A204.1 (cell line): ENCODE measurements at regions not wholly inside any gene's neighbourhood (a gene's known extent, or its start where the extent isn't known, plus 50 kb on each side); places are given as distances from the start of the nearest gene placed in this dataset.

Experiments
- FAIRE-seq: peaks from 2 replicates; lab custom pipeline; 2012; peaks lifted over from hg19 to GRCh38; lab: Jason Lieb, UNC

DNA sequence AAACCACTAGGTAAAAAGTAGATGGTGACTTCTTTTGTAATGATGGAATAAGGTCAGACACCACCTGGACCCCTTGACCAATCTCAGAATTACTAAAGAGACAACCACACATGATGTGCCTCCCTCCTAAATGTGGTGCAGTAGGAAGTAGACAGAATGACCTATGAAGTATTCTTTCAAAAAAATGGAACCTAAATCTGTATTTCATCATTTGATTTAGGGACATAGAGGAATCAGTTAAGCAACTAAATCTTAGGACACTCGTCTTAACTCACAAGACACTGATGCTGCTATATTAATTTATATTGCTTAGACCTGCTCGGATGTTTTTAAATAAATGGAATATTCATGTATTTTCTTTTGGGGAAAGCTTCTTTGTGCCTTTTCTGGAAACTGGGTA, 80.9 kb upstream of the IRF2BP2 start:
- no peak for FAIRE-seq

GRCh38 chr1:234689236-234689635, 79.3 kb upstream of the IRF2BP2 start:
- FAIRE-seq: no peak

DNA sequence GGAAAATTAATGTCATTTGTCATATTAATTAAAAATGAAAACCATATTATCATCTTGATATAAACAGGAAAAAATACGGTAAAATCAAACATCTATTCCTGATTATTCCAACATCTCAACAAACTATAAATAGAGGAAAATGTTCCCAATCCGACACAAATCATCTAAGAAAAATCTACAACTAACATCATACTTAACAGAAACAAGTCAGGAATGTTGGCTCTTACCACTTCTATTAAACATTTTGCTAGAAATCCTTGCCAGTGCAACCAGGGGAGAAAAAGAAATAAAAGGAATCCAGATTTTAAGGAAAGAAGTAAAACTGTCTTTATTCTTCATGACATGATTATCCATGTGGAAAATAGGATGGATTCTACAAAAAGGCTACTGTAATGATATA, 77.0 kb upstream of the IRF2BP2 start:
- FAIRE-seq: no peak

DNA sequence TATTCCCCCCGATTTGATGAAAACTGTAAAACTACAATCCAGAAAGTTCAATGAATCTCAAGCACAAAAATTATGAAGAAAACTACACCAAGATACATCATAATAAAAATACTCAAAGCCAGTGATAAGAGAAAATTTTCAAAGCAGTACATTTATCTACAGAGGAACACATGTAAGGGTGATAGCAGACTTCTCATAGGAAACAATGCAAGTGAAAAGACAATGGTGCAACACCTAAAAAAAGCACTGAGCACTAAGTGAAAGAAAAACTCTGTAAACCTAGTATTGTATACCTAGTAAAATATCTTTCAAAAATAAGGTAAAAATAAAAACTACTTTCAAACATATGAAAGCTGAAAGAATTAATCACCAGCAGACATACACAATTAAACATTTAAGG, 76.1 kb upstream of the IRF2BP2 start:
- FAIRE-seq: no peak

- FAIRE-seq: peak; percentile 35
Measured at GRCh38 chr1:234684856-234685255, 74.9 kb upstream of the IRF2BP2 start.

DNA sequence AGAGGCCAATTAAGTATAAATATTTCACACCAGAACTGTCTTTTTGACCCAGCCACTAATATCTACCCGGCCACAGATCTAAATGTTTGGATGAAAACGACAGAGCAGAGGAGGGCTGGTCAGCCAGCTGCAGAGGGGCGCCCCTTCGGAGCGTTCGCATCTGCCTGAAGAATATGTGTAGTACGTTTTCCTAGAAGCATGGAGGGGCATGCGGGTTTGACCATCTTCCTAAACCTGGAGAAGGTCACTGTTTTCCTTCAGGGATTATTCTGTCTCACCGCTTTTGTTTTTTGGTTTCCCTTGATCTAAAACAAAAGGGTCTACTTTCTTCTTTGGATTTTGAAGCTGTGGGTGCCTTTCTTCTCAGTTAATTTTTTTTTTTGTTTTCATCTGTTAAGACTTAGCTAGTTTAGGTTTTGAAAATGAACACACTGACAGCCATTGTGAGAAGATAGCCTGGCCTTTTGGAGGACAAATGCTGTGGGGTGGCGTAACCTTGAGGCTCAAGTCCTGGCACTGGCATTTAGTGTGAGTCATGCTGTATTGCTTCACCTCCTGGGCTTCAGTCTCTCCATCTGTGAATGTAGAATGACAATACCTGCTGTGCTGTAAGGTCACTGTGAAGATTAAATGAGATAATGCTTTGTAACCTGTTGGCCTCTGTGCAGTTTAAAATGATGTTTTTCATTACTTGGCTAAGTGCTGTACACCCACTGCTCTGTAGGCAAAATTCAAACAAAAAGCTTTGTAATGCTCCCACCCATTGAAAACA, 74.1 kb upstream of the IRF2BP2 start:
- FAIRE-seq: no peak

DNA sequence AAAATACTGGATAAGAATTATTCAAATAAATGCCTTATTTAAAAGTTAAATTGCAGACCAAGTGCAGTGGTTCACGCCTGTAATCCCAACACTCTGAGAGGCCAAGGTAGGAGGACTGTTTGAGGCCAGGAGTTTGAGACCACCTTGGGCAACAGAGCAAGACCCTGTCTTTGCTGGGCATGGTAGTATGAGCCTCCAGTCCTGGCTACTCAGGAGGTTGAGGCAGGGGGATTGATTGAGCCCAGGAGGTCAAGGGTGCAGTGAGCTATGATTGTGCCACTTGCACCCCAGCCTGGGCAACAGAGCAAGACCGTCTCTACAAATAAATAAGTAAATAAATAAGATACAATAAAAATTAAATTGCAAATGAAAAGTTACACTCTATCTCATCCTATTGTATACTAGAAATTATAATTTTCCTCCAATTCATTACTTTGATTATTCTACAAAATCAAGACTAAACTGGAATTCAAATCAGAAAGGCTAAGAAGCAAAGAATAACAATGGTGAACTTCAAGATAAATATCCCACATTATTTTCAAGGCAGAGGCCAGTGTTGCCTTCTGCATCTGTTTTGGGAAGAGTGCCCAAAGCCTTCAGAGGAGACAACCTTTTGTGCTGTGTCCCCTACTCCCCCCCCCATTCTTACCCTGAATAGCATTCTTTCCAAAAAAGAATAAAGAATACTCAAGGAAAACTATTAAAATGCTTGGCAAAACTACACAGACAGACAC, 73.3 kb upstream of the IRF2BP2 start:
- no peak for FAIRE-seq

DNA sequence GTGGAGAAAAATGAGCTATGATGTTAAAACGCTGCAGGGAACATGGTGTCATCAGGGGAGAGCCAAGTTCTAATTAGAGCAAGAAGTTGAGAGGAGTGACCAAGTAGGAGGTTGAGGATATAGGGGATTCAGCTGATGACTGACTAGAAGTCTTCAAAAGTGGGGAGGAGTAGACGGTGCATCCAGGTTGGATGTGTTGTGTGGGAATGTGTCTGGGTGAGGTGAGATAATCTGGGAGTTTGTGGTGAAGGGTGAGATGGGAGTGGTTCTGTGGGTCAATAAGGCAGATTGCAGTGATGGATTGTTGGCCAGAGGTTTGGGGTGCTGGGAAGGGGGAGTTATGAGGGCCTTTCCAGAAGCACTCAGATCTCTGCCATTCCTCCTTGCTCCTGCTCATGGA, 72.0 kb upstream of the IRF2BP2 start:
- no peak for FAIRE-seq

- no peak for FAIRE-seq
Measured at GRCh38 chr1:234681065-234681464, 71.1 kb upstream of the IRF2BP2 start.

- no peak for FAIRE-seq
Measured at GRCh38 chr1:234680331-234680904, 70.4 kb upstream of the IRF2BP2 start.

- FAIRE-seq: no peak
Measured at GRCh38 chr1:234676103-234676594, 66.2 kb upstream of the IRF2BP2 start.

- FAIRE-seq: no peak
Measured at GRCh38 chr1:234675572-234675971, 65.6 kb upstream of the IRF2BP2 start.

DNA sequence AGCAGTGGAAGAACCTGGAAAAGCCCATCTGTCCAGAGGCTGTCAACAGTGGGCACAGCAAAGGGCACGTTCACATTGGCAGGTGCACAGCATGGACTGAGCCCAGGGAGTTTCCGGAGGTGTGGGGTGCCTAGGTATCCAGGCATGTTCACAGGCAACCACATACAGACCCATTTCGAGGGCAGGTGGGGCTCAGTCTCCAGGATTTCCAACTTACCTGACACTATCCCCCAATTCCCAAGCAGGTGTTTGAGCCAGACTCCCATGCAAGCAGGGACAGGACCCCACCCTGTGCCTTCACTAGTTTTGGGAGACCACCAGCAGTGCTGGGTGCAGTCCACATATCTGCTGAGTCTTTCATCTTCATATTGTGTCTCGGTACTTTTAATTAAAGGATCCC, 65.0 kb upstream of the IRF2BP2 start:
- no peak for FAIRE-seq

DNA sequence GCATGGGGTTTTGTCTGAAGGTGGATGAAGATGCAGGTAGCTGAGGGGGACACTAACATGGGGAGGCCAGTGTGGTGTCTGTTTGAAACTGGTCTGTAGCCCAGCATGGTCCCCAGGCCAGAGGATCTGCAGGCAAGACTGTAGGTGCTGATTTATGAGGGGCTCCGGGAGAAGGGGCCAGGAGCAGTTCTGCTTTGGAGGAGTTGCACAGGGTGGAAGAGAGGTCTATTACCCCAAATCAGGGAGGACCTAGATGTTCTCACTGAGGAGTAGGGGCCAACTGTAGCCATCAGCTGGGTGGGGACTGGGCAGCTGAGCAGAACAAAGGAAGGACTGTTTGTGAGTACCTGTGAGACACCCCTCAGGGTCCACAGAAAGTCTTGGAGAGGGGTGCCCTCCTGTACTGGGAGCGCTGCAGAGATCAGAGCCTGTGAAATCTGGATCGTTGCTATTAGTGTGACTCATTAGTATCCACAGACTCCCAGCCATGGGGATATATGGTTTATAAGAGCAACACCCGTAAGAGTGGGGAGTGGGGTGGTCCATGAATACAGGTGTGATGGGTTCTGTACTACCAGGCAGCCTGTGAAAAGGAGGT, 64.3 kb upstream of the IRF2BP2 start:
- no peak for FAIRE-seq

DNA sequence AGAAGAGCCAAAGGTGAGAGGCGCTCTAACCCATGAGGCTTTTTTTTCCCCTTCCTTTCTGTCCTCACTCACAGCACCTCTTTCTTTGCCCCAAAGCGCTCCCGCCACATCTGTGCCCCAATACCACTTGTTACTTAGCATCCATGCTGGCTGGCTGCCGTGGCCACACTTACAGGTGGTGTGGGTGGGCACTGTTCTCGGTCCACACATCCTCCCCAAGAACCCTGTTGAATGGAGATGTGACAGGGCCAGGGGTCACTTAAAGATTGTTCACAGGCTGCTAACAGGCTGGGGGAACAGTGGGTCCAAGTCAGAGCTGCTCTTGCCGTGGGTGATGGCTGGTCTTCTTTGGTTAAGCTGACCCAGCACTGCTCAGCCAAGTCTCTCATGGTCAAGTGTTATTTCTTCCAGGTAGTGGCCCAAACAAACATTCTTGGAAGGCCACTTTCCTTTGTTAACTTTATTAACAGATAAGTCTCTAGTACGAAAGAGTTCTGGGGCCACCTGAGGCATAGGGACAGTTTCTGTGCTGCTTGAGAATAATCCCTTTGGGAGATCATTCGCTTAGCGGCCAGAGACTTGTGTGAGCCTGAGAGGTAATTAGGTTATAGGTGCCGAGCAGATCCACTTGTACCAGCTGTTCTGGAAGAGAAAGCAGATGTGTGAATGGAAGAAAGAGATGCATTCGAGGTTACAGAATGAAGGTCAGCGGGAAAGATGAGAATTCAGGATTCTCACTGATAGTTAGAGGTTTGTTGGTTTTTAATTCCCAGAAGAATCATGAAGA, 62.6 kb upstream of the IRF2BP2 start:
- FAIRE-seq: no peak

GRCh38 chr1:234670967-234671626, 61.1 kb upstream of the IRF2BP2 start:
- FAIRE-seq: no peak

GRCh38 chr1:234669499-234669898, 59.5 kb upstream of the IRF2BP2 start:
- no peak for FAIRE-seq

- no peak for FAIRE-seq
Measured at GRCh38 chr1:234668577-234668955, 58.6 kb upstream of the IRF2BP2 start.

DNA sequence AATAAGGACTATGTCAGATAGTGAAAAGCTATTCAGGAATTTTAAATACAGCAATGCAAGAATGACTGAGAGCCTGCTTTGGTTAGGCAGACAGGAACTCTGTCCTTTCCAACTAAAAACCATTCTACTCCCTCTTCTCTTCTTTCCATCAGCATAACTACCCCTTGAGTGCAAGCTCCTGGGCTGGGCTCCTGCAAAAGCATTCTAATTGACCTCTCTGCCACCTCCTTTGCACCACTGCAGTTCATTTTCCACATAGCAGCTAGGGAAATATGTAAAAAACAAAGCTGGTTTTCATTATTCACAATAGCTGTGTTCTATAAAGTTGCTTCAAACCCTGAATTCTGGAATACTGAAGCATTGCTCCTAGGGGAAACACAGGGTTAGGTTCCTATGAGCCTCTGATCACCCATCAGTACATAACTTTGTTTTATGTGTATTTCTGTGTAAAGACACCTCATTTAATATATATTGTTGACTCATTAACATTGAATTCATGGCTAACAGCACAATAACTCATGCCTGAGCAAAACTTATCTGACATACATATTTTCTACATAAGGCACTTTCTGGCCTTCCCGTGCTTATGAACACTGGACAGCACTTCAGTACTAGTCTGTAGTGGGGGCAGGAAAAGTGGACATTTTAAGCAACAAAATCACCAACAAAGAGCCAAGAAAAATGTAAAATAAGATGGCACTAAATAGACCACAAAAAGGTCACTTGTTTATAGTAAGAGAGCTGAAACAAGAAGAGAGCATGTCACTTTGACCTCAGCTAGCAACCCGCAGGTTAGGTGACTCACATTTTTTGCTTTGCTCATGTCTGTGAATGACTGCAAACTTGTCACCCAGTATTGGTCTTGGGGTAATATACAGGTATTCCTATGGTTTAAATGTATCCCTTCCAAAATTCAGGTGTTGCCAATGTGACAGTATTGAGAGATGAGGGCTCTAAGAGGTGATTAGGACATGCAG, 57.9 kb upstream of the IRF2BP2 start:
- no peak for FAIRE-seq

DNA sequence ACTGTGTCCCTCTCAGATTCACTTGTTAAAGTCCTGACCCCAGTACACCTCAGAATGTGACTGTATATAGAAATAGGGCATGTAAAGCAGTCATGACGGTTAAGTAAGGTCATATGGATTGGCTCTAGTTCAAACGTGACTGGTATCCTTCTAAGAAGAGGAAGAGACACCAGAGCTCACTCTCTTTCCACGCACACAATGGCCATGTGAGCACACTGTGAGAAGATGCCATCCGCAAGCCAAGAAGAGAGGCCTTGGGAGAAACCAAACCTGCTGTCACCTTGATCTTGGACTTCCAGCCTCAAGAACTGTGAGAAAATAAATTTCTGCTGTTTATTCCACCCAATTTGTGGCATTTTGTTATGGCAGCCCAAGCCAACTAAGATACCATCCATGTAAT, 56.8 kb upstream of the IRF2BP2 start:
- FAIRE-seq: no peak
